ENCODE measurements at regions not wholly inside any gene's neighbourhood (a gene's known extent, or its start where the extent isn't known, plus 50 kb on each side); places are given as distances from the start of the nearest gene placed in this dataset.

- Histone ChIP-seq H3K27me3 (ENCODE audit: low read depth) (no peaks in the 10 kb centered on the region), H3K9me3 (no peaks in the 10 kb centered on the region), H3K36me3 (replicated peaks) (no peaks in the 10 kb centered on the region), H3K4me3 (no peak overlapping the region), H3K4me1 (no peaks in the 10 kb centered on the region)
- DNase-seq (ENCODE audit: low spot score in 2 of 2), result no peak
- in situ Hi-C loops (cut with MboI; ENCODE audit: low sequenced_read_pairs), result no loop called here
Measured at GRCh38 chr16:87135246-87136030, 181.8 kb downstream of the C16orf95 start.

- no peak overlapping the region for H3K4me3 ChIP-seq
- no peaks in the 10 kb centered on the region for H3K4me1 ChIP-seq
- DNase-seq (ENCODE audit: low spot score in 2 of 2), result no peak
- no peaks in the 10 kb centered on the region for H3K9me3 ChIP-seq
- H3K27me3 ChIP-seq (ENCODE audit: low read depth), result 0 out of 2 replicates have a peak, but pooled peaks cover 2% of the 10 kb centered on the region
- H3K36me3 ChIP-seq (replicated peaks), result no peaks in the 10 kb centered on the region
- in situ Hi-C loops (cut with MboI; ENCODE audit: low sequenced_read_pairs), result no loop called here
Measured at GRCh38 chr16:87138316-87138715, 178.9 kb downstream of the C16orf95 start.

GRCh38 chr16:87138738-87139267 lies 178.4 kb downstream of the C16orf95 start:
- in situ Hi-C loops (cut with MboI; ENCODE audit: low sequenced_read_pairs), result no loop called here
- Histone ChIP-seq H3K9me3 (no peaks in the 10 kb centered on the region), H3K36me3 (replicated peaks) (no peaks in the 10 kb centered on the region), H3K4me1 (no peaks in the 10 kb centered on the region), H3K4me3 (no peak overlapping the region), H3K27me3 (ENCODE audit: low read depth) (0 out of 2 replicates have a peak, but pooled peaks cover 2% of the 10 kb centered on the region)
- DNase-seq (ENCODE audit: low spot score in 2 of 2), result no peak

GRCh38 chr16:87140211-87141200 lies 176.7 kb downstream of the C16orf95 start:
- H3K36me3 ChIP-seq (replicated peaks), result no peaks in the 10 kb centered on the region
- in situ Hi-C loops (cut with MboI; ENCODE audit: low sequenced_read_pairs), result no loop called here
- H3K4me1 ChIP-seq, result no peaks in the 10 kb centered on the region

GRCh38 chr16:87141402-87141801 lies 175.8 kb downstream of the C16orf95 start:
- no peak for DNase-seq (ENCODE audit: low spot score in 2 of 2)
- Histone ChIP-seq H3K4me1 (no peaks in the 10 kb centered on the region), H3K36me3 (replicated peaks) (no peaks in the 10 kb centered on the region), H3K4me3 (no peak overlapping the region), H3K27me3 (ENCODE audit: low read depth) (0 out of 2 replicates have a peak, but pooled peaks cover 2% of the 10 kb centered on the region), H3K9me3 (no peaks in the 10 kb centered on the region)
- in situ Hi-C loops (cut with MboI; ENCODE audit: low sequenced_read_pairs), result no loop called here

More at GRCh38 chr16:87140211-87141200, 176.7 kb downstream of the C16orf95 start:
- DNase-seq (ENCODE audit: low spot score in 2 of 2), result no peak
- Histone ChIP-seq H3K27me3 (ENCODE audit: low read depth) (0 out of 2 replicates have a peak, but pooled peaks cover 2% of the 10 kb centered on the region), H3K4me3 (no peak overlapping the region), H3K9me3 (no peaks in the 10 kb centered on the region)

- Histone ChIP-seq H3K4me1 (no peaks in the 10 kb centered on the region), H3K4me3 (no peak overlapping the region), H3K27me3 (ENCODE audit: low read depth) (0 out of 2 replicates have a peak, but pooled peaks cover 2% of the 10 kb centered on the region), H3K9me3 (peaks cover under 1% of the 10 kb centered on the region), H3K36me3 (replicated peaks) (no peaks in the 10 kb centered on the region)
- in situ Hi-C loops (cut with MboI; ENCODE audit: low sequenced_read_pairs), result no loop called here
- no peak for DNase-seq (ENCODE audit: low spot score in 2 of 2)
Measured at GRCh38 chr16:87143661-87144121, 173.5 kb downstream of the C16orf95 start.

- no peak for DNase-seq (ENCODE audit: low spot score in 2 of 2)
- Histone ChIP-seq H3K27me3 (ENCODE audit: low read depth) (0 out of 2 replicates have a peak, but pooled peaks cover 2% of the 10 kb centered on the region), H3K36me3 (replicated peaks) (no peaks in the 10 kb centered on the region), H3K4me3 (no peak overlapping the region), H3K9me3 (peaks cover 3% of the 10 kb centered on the region), H3K4me1 (no peaks in the 10 kb centered on the region)
- in situ Hi-C loops (cut with MboI; ENCODE audit: low sequenced_read_pairs), result no loop called here
Measured at GRCh38 chr16:87144232-87144631, 173.0 kb downstream of the C16orf95 start.

- Histone ChIP-seq H3K36me3 (replicated peaks) (no peaks in the 10 kb centered on the region), H3K9me3 (peaks cover 3% of the 10 kb centered on the region), H3K27me3 (ENCODE audit: low read depth) (0 out of 2 replicates have a peak, but pooled peaks cover 2% of the 10 kb centered on the region), H3K4me3 (no peak overlapping the region), H3K4me1 (no peaks in the 10 kb centered on the region)
- in situ Hi-C loops (cut with MboI; ENCODE audit: low sequenced_read_pairs), result no loop called here
- DNase-seq (ENCODE audit: low spot score in 2 of 2), result no peak
Measured at GRCh38 chr16:87145181-87146176, 171.7 kb downstream of the C16orf95 start.

- in situ Hi-C loops (cut with MboI; ENCODE audit: low sequenced_read_pairs), result no loop called here
- Histone ChIP-seq H3K4me3 (no peak overlapping the region), H3K36me3 (replicated peaks) (no peaks in the 10 kb centered on the region), H3K9me3 (peaks cover 3% of the 10 kb centered on the region), H3K27me3 (ENCODE audit: low read depth) (0 out of 2 replicates have a peak, but pooled peaks cover 2% of the 10 kb centered on the region), H3K4me1 (no peaks in the 10 kb centered on the region)
- no peak for DNase-seq (ENCODE audit: low spot score in 2 of 2)
Measured at GRCh38 chr16:87146676-87147075, 170.5 kb downstream of the C16orf95 start.

GRCh38 chr16:87149051-87149450 lies 168.1 kb downstream of the C16orf95 start:
- Histone ChIP-seq H3K4me3 (no peak overlapping the region), H3K36me3 (replicated peaks) (no peaks in the 10 kb centered on the region), H3K4me1 (no peaks in the 10 kb centered on the region), H3K9me3 (peaks cover 3% of the 10 kb centered on the region), H3K27me3 (ENCODE audit: low read depth) (no peaks in the 10 kb centered on the region)
- no peak for DNase-seq (ENCODE audit: low spot score in 2 of 2)
- in situ Hi-C loops (cut with MboI; ENCODE audit: low sequenced_read_pairs), result no loop called here

- DNase-seq (ENCODE audit: low spot score in 2 of 2), result no peak
- H3K4me3 ChIP-seq, result no peak overlapping the region
- peaks cover 3% of the 10 kb centered on the region for H3K9me3 ChIP-seq
- no peaks in the 10 kb centered on the region for H3K36me3 ChIP-seq (replicated peaks)
- in situ Hi-C loops (cut with MboI; ENCODE audit: low sequenced_read_pairs), result no loop called here
- no peaks in the 10 kb centered on the region for H3K27me3 ChIP-seq (ENCODE audit: low read depth)
- H3K4me1 ChIP-seq, result no peaks in the 10 kb centered on the region
Measured at GRCh38 chr16:87150262-87150661, 166.9 kb downstream of the C16orf95 start.

GRCh38 chr16:87150681-87151280 lies 166.4 kb downstream of the C16orf95 start:
- Histone ChIP-seq H3K27me3 (ENCODE audit: low read depth) (no peaks in the 10 kb centered on the region), H3K36me3 (replicated peaks) (no peaks in the 10 kb centered on the region), H3K4me3 (no peak overlapping the region), H3K4me1 (no peaks in the 10 kb centered on the region), H3K9me3 (peaks cover 3% of the 10 kb centered on the region)
- in situ Hi-C loops (cut with MboI; ENCODE audit: low sequenced_read_pairs), result no loop called here
- peak in 1 of 2 experiments; percentile 44 for DNase-seq (ENCODE audit: low spot score in 2 of 2)
